ENCODE measurements at regions not wholly inside any gene's neighbourhood (a gene's known extent, or its start where the extent isn't known, plus 50 kb on each side); places are given as distances from the start of the nearest gene placed in this dataset.

DNA sequence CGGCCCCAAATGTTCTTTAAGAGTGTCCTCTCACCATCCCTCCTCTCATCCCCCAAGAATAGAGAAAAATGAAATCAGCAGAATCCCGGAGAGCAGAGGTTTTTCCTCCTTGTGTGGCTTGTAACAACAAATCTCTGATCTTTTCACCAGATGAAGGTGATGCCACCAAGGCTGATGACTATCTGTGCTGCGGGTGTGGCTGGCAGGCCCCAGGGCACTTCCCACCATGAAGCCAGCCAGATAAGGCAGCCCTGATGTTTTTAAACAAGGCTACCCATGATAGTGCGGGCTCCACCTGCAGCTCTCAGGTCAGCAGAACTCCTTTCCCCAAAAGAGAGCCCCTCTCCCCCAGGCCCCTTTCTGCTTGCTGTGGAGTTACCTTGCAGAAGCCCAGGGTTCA, 58.0 kb upstream of the PARP11 start:
- TF ChIP-seq CTCF (IDR thresholded peaks at IDR 0.05) (no peak), EZH2 (IDR thresholded peaks at IDR 0.05; ENCODE audit: borderline replicate concordance, insufficient read depth, low read depth, low read length, poor library complexity, severe bottlenecking) (no peak)
